H1 (cell line): ENCODE measurements at regions not wholly inside any gene's neighbourhood (a gene's known extent, or its start where the extent isn't known, plus 50 kb on each side); places are given as distances from the start of the nearest gene placed in this dataset.

Experiments
- CTCF ChIA-PET: fragments of 300-600 bp; sonication (Branson Sonifier 250); formaldehyde crosslinking; loops from one replicate; lab custom pipeline; 2021; ENCODE audit not compliant: partially characterized antibody; lab: Charles Lee
- POLR2A ChIA-PET: fragments of 300-600 bp; sonication (Branson Sonifier 250); formaldehyde crosslinking; loops from one replicate; lab custom pipeline; 2021; ENCODE audit warnings: inconsistent platforms; ENCODE audit not compliant: partially characterized antibody; lab: Charles Lee
- DNase-seq, 2 experiments: peaks; one replicate each; pipeline versions ENCODE4 v3.0.0 to v3.0.0-alpha.2; 2010 to 2022; ENCODE audit warnings: low spot score in 2 of 2, low read depth in 1 of 2, mixed read lengths in 1 of 2
- FAIRE-seq: peaks from 2 replicates; lab custom pipeline; 2011; peaks lifted over from hg19 to GRCh38; lab: Jason Lieb, UNC
- H2AFZ ChIP-seq: 2 replicates; pipeline ENCODE4 v1.8.1; 2012; ENCODE audit warnings: low read length, inconsistent platforms
- H2AK5ac ChIP-seq: 2 replicates; pipeline ENCODE4 v1.6.1; 2013; ENCODE audit warnings: low read depth, low read length
- H2BK120ac ChIP-seq: replicated peaks from 2 replicates; pipeline ENCODE3; 2013; ENCODE audit warnings: low read depth, low read length, inconsistent platforms
- H2BK12ac ChIP-seq: 2 replicates; pipeline ENCODE4 v1.6.1; 2013; ENCODE audit warnings: low read depth, low read length
- H2BK15ac ChIP-seq: 2 replicates; pipeline ENCODE4 v1.6.1; 2013; ENCODE audit warnings: low read length
- H2BK20ac ChIP-seq: 2 replicates; pipeline ENCODE4 v1.6.1; 2013; ENCODE audit warnings: low read length
- H2BK5ac ChIP-seq: 2 replicates; pipeline ENCODE4 v1.6.1; 2013; ENCODE audit warnings: low read depth, low read length
- H3K14ac ChIP-seq: 2 replicates; pipeline ENCODE4 v1.6.1; 2013; ENCODE audit warnings: inconsistent platforms; ENCODE audit not compliant: insufficient read length
- H3K18ac ChIP-seq: 2 replicates; pipeline ENCODE4 v1.6.1; 2013; ENCODE audit warnings: low read length; ENCODE audit errors: extremely low read depth
- H3K23ac ChIP-seq: 2 replicates; pipeline ENCODE4 v1.6.1; 2013; ENCODE audit warnings: inconsistent platforms; ENCODE audit not compliant: insufficient read length
- H3K23me2 ChIP-seq: 2 replicates; pipeline ENCODE4 v1.6.1; 2013; ENCODE audit warnings: low read depth, low read length
- H3K27ac ChIP-seq: 2 replicates; pipeline ENCODE4 v1.6.1; 2011; ENCODE audit warnings: low read depth, low read length, inconsistent platforms
- H3K27me3 ChIP-seq, 4 experiments: replicated peaks in 1 of 4; 1 replicate in 1 of 4; 2 replicates in 3 of 4; pipeline versions ENCODE4 v1.6.1 to v1.8.1; 2011 to 2013; ENCODE audit warnings: low read length in 3 of 4, mild to moderate bottlenecking in 3 of 4, inconsistent platforms in 2 of 4, mixed read lengths in 2 of 4, moderate library complexity in 1 of 4; ENCODE audit not compliant: control insufficient read depth in 3 of 4, insufficient read depth in 3 of 4; ENCODE audit errors: extremely low read depth in 1 of 4
- H3K36me3 ChIP-seq, 4 experiments: 2 replicates each; pipeline versions ENCODE4 v1.6.1 to v1.8.1; 2011 to 2013; ENCODE audit warnings: mild to moderate bottlenecking in 4 of 4, low read length in 3 of 4, moderate library complexity in 2 of 4, control low read depth in 1 of 4, inconsistent platforms in 1 of 4; ENCODE audit not compliant: insufficient read depth in 4 of 4, control insufficient read depth in 2 of 4
- H3K4ac ChIP-seq: replicated peaks from 2 replicates; pipeline ENCODE3; 2013; ENCODE audit warnings: low read length, low read depth, mixed read lengths, inconsistent platforms; ENCODE audit not compliant: insufficient read length
- H3K4me1 ChIP-seq, 4 experiments: replicated peaks in 1 of 4; 1 replicate in 1 of 4; 2 replicates in 3 of 4; pipeline versions ENCODE4 v1.6.1 to v1.8.1; 2011 to 2013; ENCODE audit warnings: low read length in 3 of 4, inconsistent platforms in 2 of 4, mixed read lengths in 1 of 4; ENCODE audit not compliant: insufficient read depth in 4 of 4, control insufficient read depth in 3 of 4
- H3K4me2 ChIP-seq, 2 experiments: 2 replicates each; pipeline versions ENCODE4 v1.6.1 to v1.8.1; 2011 to 2013; ENCODE audit warnings: low read depth in 2 of 2, low read length in 2 of 2, control low read depth in 1 of 2, inconsistent platforms in 1 of 2, mild to moderate bottlenecking in 1 of 2; ENCODE audit not compliant: insufficient read depth in 1 of 2
- H3K4me3 ChIP-seq, 4 experiments: fragments of 200-600, 300-600 bp in 1 of 4; sonication (generic), shearing (Covaris generic), sonication (Bioruptor Twin) in 1 of 4; 2 replicates each; pipeline versions ENCODE4 v1.5.1 to v1.8.1; 2011 to 2016; ENCODE audit warnings: low read length in 4 of 4, low read depth in 3 of 4, control low read depth in 2 of 4, inconsistent platforms in 2 of 4, mild to moderate bottlenecking in 2 of 4, mixed read lengths in 1 of 4, moderate library complexity in 1 of 4; ENCODE audit not compliant: insufficient read depth in 2 of 4; ENCODE audit errors: extremely low read depth in 1 of 4
- H3K56ac ChIP-seq: replicated peaks from 2 replicates; pipeline ENCODE3; 2013; ENCODE audit warnings: low read depth, mild to moderate bottlenecking, mixed read lengths, low read length, inconsistent platforms; ENCODE audit not compliant: insufficient read length
- H3K79me1 ChIP-seq: 2 replicates; pipeline ENCODE4 v1.6.1; 2013; ENCODE audit warnings: low read depth, low read length, control low read depth
- H3K79me2 ChIP-seq, 2 experiments: 2 replicates each; pipeline versions ENCODE4 v1.6.1 to v1.8.1; 2012 to 2013; ENCODE audit warnings: low read length in 2 of 2, mild to moderate bottlenecking in 2 of 2, inconsistent platforms in 1 of 2; ENCODE audit not compliant: insufficient read depth in 2 of 2, control insufficient read depth in 1 of 2
- H3K9ac ChIP-seq, 4 experiments: replicated peaks in 1 of 4; 1 replicate in 1 of 4; 2 replicates in 3 of 4; pipeline versions ENCODE4 v1.6.1 to v1.8.1; 2011 to 2013; ENCODE audit warnings: low read depth in 3 of 4, low read length in 3 of 4, control low read depth in 2 of 4, mild to moderate bottlenecking in 2 of 4, moderate library complexity in 2 of 4, inconsistent platforms in 1 of 4; ENCODE audit errors: extremely low read depth in 1 of 4
- H3K9me3 ChIP-seq, 2 experiments: 2 replicates each; pipeline versions ENCODE4 v1.6.1 to v1.8.1; 2012 to 2013; ENCODE audit warnings: mild to moderate bottlenecking in 2 of 2, moderate library complexity in 2 of 2, control low read depth in 1 of 2, inconsistent platforms in 1 of 2, low read depth in 1 of 2, low read length in 1 of 2, mixed read lengths in 1 of 2; ENCODE audit not compliant: insufficient read depth in 2 of 2
- H4K20me1 ChIP-seq, 2 experiments: replicated peaks in 1 of 2; 2 replicates each; pipeline versions ENCODE3 to v1.8.1; 2011 to 2013; ENCODE audit warnings: inconsistent platforms in 2 of 2, low read length in 2 of 2, mild to moderate bottlenecking in 1 of 2; ENCODE audit not compliant: insufficient read depth in 2 of 2, control insufficient read depth in 1 of 2
- H4K5ac ChIP-seq: 2 replicates; pipeline ENCODE4 v1.6.1; 2013; ENCODE audit warnings: low read length, low read depth, mixed read lengths, inconsistent platforms; ENCODE audit not compliant: insufficient read length
- H4K8ac ChIP-seq: 2 replicates; pipeline ENCODE4 v1.8.0; 2013; ENCODE audit warnings: mild to moderate bottlenecking, moderate library complexity, low read length, inconsistent platforms; ENCODE audit not compliant: insufficient read depth; ENCODE audit errors: extremely low read depth
- H4K91ac ChIP-seq: replicated peaks from 2 replicates; pipeline ENCODE3; 2013; ENCODE audit warnings: low read length, mixed read lengths, inconsistent platforms; ENCODE audit not compliant: insufficient read length
- CHD1 ChIP-seq: IDR thresholded peaks from 2 replicates; pipeline ENCODE4 v1.6.1; 2012; ENCODE audit warnings: low read depth, low read length, improper control_type of control experiment
- GABPA ChIP-seq: IDR thresholded peaks from 2 replicates; pipeline ENCODE4 v1.6.1; 2011; ENCODE audit warnings: mild to moderate bottlenecking, low read length, moderate library complexity, borderline replicate concordance; ENCODE audit not compliant: insufficient read depth
- HDAC6 ChIP-seq: IDR thresholded peaks from one replicate; pipeline ENCODE4 v1.7.1; 2012; ENCODE audit warnings: low read depth, mild to moderate bottlenecking, inconsistent platforms, low read length, moderate library complexity
- TCF12 ChIP-seq: IDR thresholded peaks from 2 replicates; pipeline ENCODE4 v1.6.1; 2011; ENCODE audit warnings: low read depth, mild to moderate bottlenecking, low read length
- WGBS, 2 experiments: shearing (Covaris generic) in 1 of 2; methylation state at CpG; one replicate each; pipeline versions ENCODE4 v1.1.6 to v1.1.7; 2013 to 2015; ENCODE audit warnings: low lambda C conversion rate in 2 of 2, mixed read lengths in 2 of 2, inconsistent platforms in 1 of 2, low coverage in 1 of 2, missing lambda C conversion rate in 1 of 2; ENCODE audit not compliant: insufficient replicate concordance in 2 of 2, insufficient coverage in 1 of 2, insufficient read length in 1 of 2; ENCODE audit errors: extremely low coverage in 1 of 2, missing lambda C conversion rate in 1 of 2; 5-methylcytosine and 5-hydroxymethylcytosine counted together

- Histone ChIP-seq H3K79me2 (no peaks in the 10 kb centered on the region), H3K79me1 (no peaks in the 10 kb centered on the region), H4K20me1 (no peaks in the 10 kb centered on the region), H2BK15ac (no peak overlapping the region), H2BK12ac (no peak overlapping the region), H3K9me3 (no peaks in the 10 kb centered on the region), H2BK5ac (no peak overlapping the region), H3K27ac (no peak overlapping the region), H3K14ac (no peak overlapping the region), H3K4me3 (no peak overlapping the region), H2BK120ac (no peak overlapping the region), H3K9ac (no peak overlapping the region), H3K4me1 (no peaks in the 10 kb centered on the region), H4K8ac (no peak overlapping the region), H3K4ac (no peak overlapping the region), H3K27me3 (no peaks in the 10 kb centered on the region; a peak in 1 of 7 replicates), H3K23ac (no peak overlapping the region), H3K18ac (no peak overlapping the region), H2AFZ (no peak overlapping the region), H2AK5ac (no peak overlapping the region), H3K36me3 (no peaks in the 10 kb centered on the region), H4K91ac (no peak overlapping the region), H3K56ac (no peak overlapping the region), H3K4me2 (no peak overlapping the region), H2BK20ac (no peak overlapping the region), H3K23me2 (no peaks in the 10 kb centered on the region), H4K5ac (no peak overlapping the region)
- FAIRE-seq (no peak), DNase-seq (no peak)
- ChIA-PET CTCF (interaction anchor here (0.6 kb wide), 1 partner anchor 378 kb away, joined by 3 read pairs; no protein-coding TSS in a partner anchor), POLR2A (no interaction called here)
- 56% methylated on average over 5 of the region's 5 CpGs; no CpG with 5 or more reads in 1 of the 2 experiments for WGBS, 2 experiments
- TF ChIP-seq TCF12 (no peak), CHD1 (no peak), GABPA (no peak), HDAC6 (no peak)
Observed at GRCh38 chr10:78595269-78595619, 473.5 kb upstream of the ZMIZ1 start.
